ENCODE measurements at regions not wholly inside any gene's neighbourhood (a gene's known extent, or its start where the extent isn't known, plus 50 kb on each side); places are given as distances from the start of the nearest gene placed in this dataset.

- Histone ChIP-seq H3K4ac (ENCODE audit: low read depth, low read length) (no peak overlapping the region), H3K27ac (ENCODE audit: low read depth, low read length) (peak overlapping the region; percentile 27), H2BK120ac (ENCODE audit: low read depth, low read length) (no peak overlapping the region), H3K79me1 (ENCODE audit: low read length) (no peaks in the 10 kb centered on the region), H3K18ac (ENCODE audit: low read length) (no peak overlapping the region), H3K9ac (ENCODE audit: low read length) (no peak overlapping the region), H4K5ac (ENCODE audit: low read length) (no peak overlapping the region), H3K4me2 (ENCODE audit: low read length) (no peak overlapping the region), H3K27me3 (ENCODE audit: insufficient read depth, low read length, poor library complexity) (no peaks in the 10 kb centered on the region), H3K56ac (ENCODE audit: low read length) (peak overlapping the region; percentile 65), H2BK15ac (replicated peaks; ENCODE audit: low read depth) (no peak overlapping the region), H3K23ac (ENCODE audit: low read length) (no peak overlapping the region), H3K4me3 (ENCODE audit: low read length) (no peak overlapping the region), H3K79me2 (ENCODE audit: control insufficient read depth, insufficient read depth, low read length) (no peaks in the 10 kb centered on the region), H2AK5ac (ENCODE audit: low read length) (no peak overlapping the region), H4K8ac (ENCODE audit: low read depth, low read length) (no peak overlapping the region), H3K4me1 (ENCODE audit: control insufficient read depth, low read depth, low read length) (peaks cover 4% of the 10 kb centered on the region), H2BK5ac (ENCODE audit: low read length) (no peak overlapping the region), H3K36me3 (ENCODE audit: control insufficient read depth, insufficient read depth, low read length) (no peaks in the 10 kb centered on the region)
- no CpG with 5 or more reads among the region's 7 CpGs for WGBS (ENCODE audit: extremely low coverage, insufficient coverage, low lambda C conversion rate)
- peak; percentile 37 for DNase-seq
Measured at GRCh38 chr21:34199121-34199910, 125.9 kb downstream of the MRPS6 start.

GRCh38 chr21:34200288-34200905 is 127.0 kb downstream of the MRPS6 start:
- Histone ChIP-seq H3K18ac (ENCODE audit: low read length) (no peak overlapping the region), H3K36me3 (ENCODE audit: control insufficient read depth, insufficient read depth, low read length) (no peaks in the 10 kb centered on the region), H3K9ac (ENCODE audit: low read length) (no peak overlapping the region), H3K27ac (ENCODE audit: low read depth, low read length) (no peak overlapping the region), H3K27me3 (ENCODE audit: insufficient read depth, low read length, poor library complexity) (no peaks in the 10 kb centered on the region), H3K4ac (ENCODE audit: low read depth, low read length) (no peak overlapping the region), H2BK5ac (ENCODE audit: low read length) (no peak overlapping the region), H3K56ac (ENCODE audit: low read length) (no peak overlapping the region), H3K4me3 (ENCODE audit: low read length) (no peak overlapping the region), H3K23ac (ENCODE audit: low read length) (no peak overlapping the region), H2BK120ac (ENCODE audit: low read depth, low read length) (no peak overlapping the region), H3K79me1 (ENCODE audit: low read length) (no peaks in the 10 kb centered on the region), H4K5ac (ENCODE audit: low read length) (no peak overlapping the region), H2BK15ac (replicated peaks; ENCODE audit: low read depth) (peak overlapping the region; percentile 46), H3K79me2 (ENCODE audit: control insufficient read depth, insufficient read depth, low read length) (no peaks in the 10 kb centered on the region), H3K4me2 (ENCODE audit: low read length) (no peak overlapping the region), H2AK5ac (ENCODE audit: low read length) (no peak overlapping the region), H4K8ac (ENCODE audit: low read depth, low read length) (no peak overlapping the region), H3K4me1 (ENCODE audit: control insufficient read depth, low read depth, low read length) (peaks cover 4% of the 10 kb centered on the region)
- no CpG with 5 or more reads among the region's 7 CpGs for WGBS (ENCODE audit: extremely low coverage, insufficient coverage, low lambda C conversion rate)
- DNase-seq: no peak

- Histone ChIP-seq H2AK5ac (ENCODE audit: low read length) (no peak overlapping the region), H2BK15ac (replicated peaks; ENCODE audit: low read depth) (peak overlapping the region; percentile 80), H4K5ac (ENCODE audit: low read length) (no peak overlapping the region), H3K27me3 (ENCODE audit: insufficient read depth, low read length, poor library complexity) (no peaks in the 10 kb centered on the region), H3K4me2 (ENCODE audit: low read length) (peak overlapping the region; percentile 34), H3K79me1 (ENCODE audit: low read length) (no peaks in the 10 kb centered on the region), H3K4me1 (ENCODE audit: control insufficient read depth, low read depth, low read length) (peaks cover 4% of the 10 kb centered on the region), H3K4ac (ENCODE audit: low read depth, low read length) (peak overlapping the region; percentile 22), H2BK5ac (ENCODE audit: low read length) (no peak overlapping the region), H3K23ac (ENCODE audit: low read length) (no peak overlapping the region), H3K9ac (ENCODE audit: low read length) (peak overlapping the region; percentile 57), H3K79me2 (ENCODE audit: control insufficient read depth, insufficient read depth, low read length) (no peaks in the 10 kb centered on the region), H3K27ac (ENCODE audit: low read depth, low read length) (peak overlapping the region; percentile 81), H3K4me3 (ENCODE audit: low read length) (no peak overlapping the region), H3K36me3 (ENCODE audit: control insufficient read depth, insufficient read depth, low read length) (no peaks in the 10 kb centered on the region), H3K18ac (ENCODE audit: low read length) (peak overlapping the region; percentile 86), H3K56ac (ENCODE audit: low read length) (peak overlapping the region; percentile 81), H2BK120ac (ENCODE audit: low read depth, low read length) (peak overlapping the region; percentile 10), H4K8ac (ENCODE audit: low read depth, low read length) (no peak overlapping the region)
- DNase-seq: no peak
- no CpG with 5 or more reads among the region's 3 CpGs for WGBS (ENCODE audit: extremely low coverage, insufficient coverage, low lambda C conversion rate)
Measured at GRCh38 chr21:34201001-34201400, 127.6 kb downstream of the MRPS6 start.

GRCh38 chr21:34201481-34201858 is 128.1 kb downstream of the MRPS6 start:
- no peak overlapping the region for H4K5ac ChIP-seq (ENCODE audit: low read length)
- H3K36me3 ChIP-seq (ENCODE audit: control insufficient read depth, insufficient read depth, low read length): no peaks in the 10 kb centered on the region
- H2AK5ac ChIP-seq (ENCODE audit: low read length): no peak overlapping the region
- H3K27ac ChIP-seq (ENCODE audit: low read depth, low read length): peak overlapping the region; percentile 81
- H2BK120ac ChIP-seq (ENCODE audit: low read depth, low read length): peak overlapping the region; percentile 31
- peaks cover 4% of the 10 kb centered on the region for H3K4me1 ChIP-seq (ENCODE audit: control insufficient read depth, low read depth, low read length)
- no peaks in the 10 kb centered on the region for H3K79me2 ChIP-seq (ENCODE audit: control insufficient read depth, insufficient read depth, low read length)
- no peaks in the 10 kb centered on the region for H3K27me3 ChIP-seq (ENCODE audit: insufficient read depth, low read length, poor library complexity)
- peak overlapping the region; percentile 81 for H3K56ac ChIP-seq (ENCODE audit: low read length)
- peak overlapping the region; percentile 86 for H3K18ac ChIP-seq (ENCODE audit: low read length)
- peak overlapping the region; percentile 57 for H3K9ac ChIP-seq (ENCODE audit: low read length)
- peak overlapping the region; percentile 16 for H2BK5ac ChIP-seq (ENCODE audit: low read length)
- H4K8ac ChIP-seq (ENCODE audit: low read depth, low read length): peak overlapping the region; percentile 67
- H3K4me3 ChIP-seq (ENCODE audit: low read length): peak overlapping the region; percentile 3
- H3K79me1 ChIP-seq (ENCODE audit: low read length): no peaks in the 10 kb centered on the region
- no CpG with 5 or more reads among the region's 6 CpGs for WGBS (ENCODE audit: extremely low coverage, insufficient coverage, low lambda C conversion rate)
- H2BK15ac ChIP-seq (replicated peaks; ENCODE audit: low read depth): no peak overlapping the region
- no peak for DNase-seq
- no peak overlapping the region for H3K23ac ChIP-seq (ENCODE audit: low read length)
- H3K4me2 ChIP-seq (ENCODE audit: low read length): peak overlapping the region; percentile 34
- peak overlapping the region; percentile 22 for H3K4ac ChIP-seq (ENCODE audit: low read depth, low read length)

- peak overlapping the region; percentile 64 for H3K4ac ChIP-seq (ENCODE audit: low read depth, low read length)
- peak overlapping the region; percentile 52 for H2BK5ac ChIP-seq (ENCODE audit: low read length)
- no peak overlapping the region for H2AK5ac ChIP-seq (ENCODE audit: low read length)
- peak overlapping the region; percentile 9 for H3K4me3 ChIP-seq (ENCODE audit: low read length)
- H3K79me2 ChIP-seq (ENCODE audit: control insufficient read depth, insufficient read depth, low read length): no peaks in the 10 kb centered on the region
- no CpG with 5 or more reads among the region's 25 CpGs for WGBS (ENCODE audit: extremely low coverage, insufficient coverage, low lambda C conversion rate)
- H2BK120ac ChIP-seq (ENCODE audit: low read depth, low read length): peak overlapping the region; percentile 16
- peak overlapping the region; percentile 65 for H4K5ac ChIP-seq (ENCODE audit: low read length)
- peak overlapping the region; percentile 47 for H3K18ac ChIP-seq (ENCODE audit: low read length)
- DNase-seq: peak; percentile 92
- no peaks in the 10 kb centered on the region for H3K36me3 ChIP-seq (ENCODE audit: control insufficient read depth, insufficient read depth, low read length)
- H3K79me1 ChIP-seq (ENCODE audit: low read length): no peaks in the 10 kb centered on the region
- H3K23ac ChIP-seq (ENCODE audit: low read length): no peak overlapping the region
- H3K27me3 ChIP-seq (ENCODE audit: insufficient read depth, low read length, poor library complexity): no peaks in the 10 kb centered on the region
- peak overlapping the region; percentile 80 for H3K9ac ChIP-seq (ENCODE audit: low read length)
- peak overlapping the region; percentile 67 for H3K4me2 ChIP-seq (ENCODE audit: low read length)
- H2BK15ac ChIP-seq (replicated peaks; ENCODE audit: low read depth): no peak overlapping the region
- H3K4me1 ChIP-seq (ENCODE audit: control insufficient read depth, low read depth, low read length): peaks cover 4% of the 10 kb centered on the region
- peak overlapping the region; percentile 81 for H3K27ac ChIP-seq (ENCODE audit: low read depth, low read length)
- H4K8ac ChIP-seq (ENCODE audit: low read depth, low read length): no peak overlapping the region
- H3K56ac ChIP-seq (ENCODE audit: low read length): peak overlapping the region; percentile 95
Measured at GRCh38 chr21:34202553-34203372, 129.4 kb downstream of the MRPS6 start.

Data from mesendoderm (in vitro differentiated cells).